ENCODE measurements at regions not wholly inside any gene's neighbourhood (a gene's known extent, or its start where the extent isn't known, plus 50 kb on each side); places are given as distances from the start of the nearest gene placed in this dataset.

- TF ChIP-seq, protein P1, sequence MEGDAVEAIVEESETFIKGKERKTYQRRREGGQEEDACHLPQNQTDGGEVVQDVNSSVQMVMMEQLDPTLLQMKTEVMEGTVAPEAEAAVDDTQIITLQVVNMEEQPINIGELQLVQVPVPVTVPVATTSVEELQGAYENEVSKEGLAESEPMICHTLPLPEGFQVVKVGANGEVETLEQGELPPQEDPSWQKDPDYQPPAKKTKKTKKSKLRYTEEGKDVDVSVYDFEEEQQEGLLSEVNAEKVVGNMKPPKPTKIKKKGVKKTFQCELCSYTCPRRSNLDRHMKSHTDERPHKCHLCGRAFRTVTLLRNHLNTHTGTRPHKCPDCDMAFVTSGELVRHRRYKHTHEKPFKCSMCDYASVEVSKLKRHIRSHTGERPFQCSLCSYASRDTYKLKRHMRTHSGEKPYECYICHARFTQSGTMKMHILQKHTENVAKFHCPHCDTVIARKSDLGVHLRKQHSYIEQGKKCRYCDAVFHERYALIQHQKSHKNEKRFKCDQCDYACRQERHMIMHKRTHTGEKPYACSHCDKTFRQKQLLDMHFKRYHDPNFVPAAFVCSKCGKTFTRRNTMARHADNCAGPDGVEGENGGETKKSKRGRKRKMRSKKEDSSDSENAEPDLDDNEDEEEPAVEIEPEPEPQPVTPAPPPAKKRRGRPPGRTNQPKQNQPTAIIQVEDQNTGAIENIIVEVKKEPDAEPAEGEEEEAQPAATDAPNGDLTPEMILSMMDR (IDR thresholded peaks at IDR 0.05) = no peak
- TF ChIP-seq POLR2A (IDR thresholded peaks at IDR 0.05) = no peak
These were observed 102.5 kb downstream of the SAMD9 start for GRCh38 chr7:93015101-93015778.

All from stomach (tissue), 4 donors.